Choroid plexus epithelial cell (primary cell): ENCODE measurements at regions not wholly inside any gene's neighbourhood (a gene's known extent, or its start where the extent isn't known, plus 50 kb on each side); places are given as distances from the start of the nearest gene placed in this dataset.

Experiments
- DNase-seq: peaks from one replicate; pipeline ENCODE4 v3.0.0-alpha.2; 2010; ENCODE audit warnings: low read depth
- H3K4me3 ChIP-seq: 2 replicates; pipeline ENCODE4 v1.5.1; 2011; ENCODE audit warnings: low read depth, mild to moderate bottlenecking, control low read depth, low read length, moderate library complexity
- CTCF ChIP-seq: conservative IDR thresholded peaks from 2 replicates; pipeline ENCODE4 v1.5.1; 2011; ENCODE audit warnings: low read depth, mild to moderate bottlenecking, control low read depth, inconsistent platforms, low read length, moderate library complexity

GRCh38 chr12:105982022-105982421, 156.7 kb downstream of the NUAK1 start:
- no peak for TF ChIP-seq CTCF
- no peak for DNase-seq
- no peak overlapping the region for H3K4me3 ChIP-seq

GRCh38 chr12:105983622-105984320, 155.0 kb downstream of the NUAK1 start:
- H3K4me3 ChIP-seq = no peak overlapping the region
- peak; percentile 93 for DNase-seq
- TF ChIP-seq CTCF = no peak

GRCh38 chr12:105985383-105985782, 153.4 kb downstream of the NUAK1 start:
- H3K4me3 ChIP-seq = no peak overlapping the region
- no peak for TF ChIP-seq CTCF
- DNase-seq = no peak

GRCh38 chr12:105986779-105987684, 151.7 kb downstream of the NUAK1 start:
- TF ChIP-seq CTCF = no peak
- H3K4me3 ChIP-seq = no peak overlapping the region
- DNase-seq = peak; percentile 96

- no peak overlapping the region for H3K4me3 ChIP-seq
- TF ChIP-seq CTCF = no peak
- no peak for DNase-seq
Measured at GRCh38 chr12:105987685-105988035, 151.1 kb downstream of the NUAK1 start.

GRCh38 chr12:105992849-105993740, 145.7 kb downstream of the NUAK1 start:
- TF ChIP-seq CTCF = peak; percentile 9
- peak; percentile 68 for DNase-seq

More at GRCh38 chr12:105992849-105993740, 145.7 kb downstream of the NUAK1 start:
- no peak overlapping the region for H3K4me3 ChIP-seq
